Left renal pelvis (tissue), 4 donors: ENCODE measurements at regions not wholly inside any gene's neighbourhood (a gene's known extent, or its start where the extent isn't known, plus 50 kb on each side); places are given as distances from the start of the nearest gene placed in this dataset.
"Not testable (repeated sequence)": the region's sequence is repeated elsewhere in the genome, so short reads cannot be mapped to it uniquely, and the experiment has no call there.

Source experiments
- DNase-seq, 4 donors: peaks; one replicate each; pipeline ENCODE4 v3.0.0-alpha.2; 2013; ENCODE audit warnings: low read depth in 4 of 4, low spot score in 3 of 4

GRCh38 chr2:150076281-150076680, 411.2 kb downstream of the RND3 start:
- DNase-seq, result no peak

DNA sequence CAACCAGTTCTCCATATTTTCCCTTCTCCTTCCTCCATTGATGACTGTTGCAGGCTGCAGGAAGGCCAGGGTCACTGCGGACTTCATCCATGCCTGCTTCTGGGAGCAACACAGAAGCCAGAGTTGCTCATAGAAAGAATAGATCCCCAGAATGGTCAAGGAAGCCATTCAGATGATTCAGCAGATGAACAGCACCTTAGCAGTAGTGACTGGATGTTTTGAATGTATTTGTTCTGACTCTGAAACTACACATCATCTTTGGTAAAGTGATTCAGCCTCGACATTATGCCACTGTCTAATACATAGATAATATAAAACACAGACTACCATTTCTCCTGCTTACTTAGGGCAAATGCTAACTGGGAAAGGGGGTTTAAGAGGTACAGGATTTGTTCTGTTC, 411.6 kb downstream of the RND3 start:
- no peak for DNase-seq

- no peak for DNase-seq
Measured at GRCh38 chr2:150066490-150066889, 421.0 kb downstream of the RND3 start.

DNA sequence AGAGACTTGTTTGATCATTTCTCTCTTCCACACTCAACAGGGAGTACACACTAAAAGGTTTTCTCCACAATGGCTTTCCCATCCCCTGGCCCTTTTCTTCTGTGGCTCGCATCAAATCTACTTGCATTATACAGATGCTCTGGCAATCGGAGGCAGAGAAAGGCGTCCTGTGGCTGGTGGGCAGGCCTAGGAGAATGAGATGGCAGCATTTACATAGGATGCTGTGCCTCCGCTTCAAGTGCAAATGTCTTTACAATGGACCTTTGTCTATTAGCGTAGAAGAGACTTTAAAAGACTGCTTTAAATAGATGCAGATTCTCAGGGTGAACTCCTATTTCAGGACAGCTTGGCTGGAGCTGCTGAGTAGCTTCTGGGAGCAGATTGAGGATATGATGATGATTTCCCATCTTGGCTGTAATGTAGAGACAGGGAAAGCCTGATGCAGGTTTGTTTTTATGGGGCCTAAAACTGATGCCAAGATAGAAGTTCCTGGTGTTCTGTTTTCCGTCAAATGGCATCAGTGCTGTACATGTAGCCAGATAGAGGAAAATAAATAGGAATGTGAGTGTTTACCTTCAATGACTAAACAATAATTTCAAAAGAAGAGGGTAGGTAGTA, 423.4 kb downstream of the RND3 start:
- no peak for DNase-seq

GRCh38 chr2:150063432-150063889, 424.0 kb downstream of the RND3 start:
- no peak for DNase-seq

DNA sequence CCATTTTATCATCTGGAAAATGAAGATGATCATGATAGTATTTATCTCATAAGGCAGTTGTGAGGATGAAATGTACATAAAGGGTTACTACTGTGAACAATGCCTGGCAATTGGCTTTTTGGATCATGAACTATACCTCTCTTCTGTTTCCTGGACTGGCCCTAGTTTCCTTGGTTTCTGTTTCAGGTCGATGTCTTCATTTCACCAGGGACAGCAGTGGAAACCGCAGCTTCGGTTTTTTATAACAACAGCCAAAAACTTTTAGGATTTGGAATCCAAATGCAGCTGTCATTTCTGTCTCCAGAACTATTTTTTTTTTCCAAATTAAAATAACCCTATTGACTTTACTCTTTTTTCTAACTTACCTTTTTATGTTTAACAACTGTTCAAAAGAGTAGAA, 425.1 kb downstream of the RND3 start:
- no peak for DNase-seq

- DNase-seq, result no peak
Measured at GRCh38 chr2:150060341-150060740, 427.1 kb downstream of the RND3 start.

- DNase-seq, result not testable (repeated sequence)
Measured at GRCh38 chr2:150059676-150060075, 427.8 kb downstream of the RND3 start.

GRCh38 chr2:150052457-150052856, 435.0 kb downstream of the RND3 start:
- DNase-seq, result no peak

GRCh38 chr2:150051004-150051403, 436.5 kb downstream of the RND3 start:
- no peak for DNase-seq

- DNase-seq, result no peak
Measured at GRCh38 chr2:150050036-150050435, 437.4 kb downstream of the RND3 start.

- DNase-seq, result no peak
Measured at GRCh38 chr2:150047620-150048222, 439.7 kb downstream of the RND3 start.

- no peak for DNase-seq
Measured at GRCh38 chr2:150046810-150047209, 440.7 kb downstream of the RND3 start.

GRCh38 chr2:150046211-150046610, 441.3 kb downstream of the RND3 start:
- no peak for DNase-seq

- no peak for DNase-seq
Measured at GRCh38 chr2:150045601-150046000, 441.9 kb downstream of the RND3 start.

GRCh38 chr2:150043172-150043500, 444.3 kb downstream of the RND3 start:
- DNase-seq, result no peak

DNA sequence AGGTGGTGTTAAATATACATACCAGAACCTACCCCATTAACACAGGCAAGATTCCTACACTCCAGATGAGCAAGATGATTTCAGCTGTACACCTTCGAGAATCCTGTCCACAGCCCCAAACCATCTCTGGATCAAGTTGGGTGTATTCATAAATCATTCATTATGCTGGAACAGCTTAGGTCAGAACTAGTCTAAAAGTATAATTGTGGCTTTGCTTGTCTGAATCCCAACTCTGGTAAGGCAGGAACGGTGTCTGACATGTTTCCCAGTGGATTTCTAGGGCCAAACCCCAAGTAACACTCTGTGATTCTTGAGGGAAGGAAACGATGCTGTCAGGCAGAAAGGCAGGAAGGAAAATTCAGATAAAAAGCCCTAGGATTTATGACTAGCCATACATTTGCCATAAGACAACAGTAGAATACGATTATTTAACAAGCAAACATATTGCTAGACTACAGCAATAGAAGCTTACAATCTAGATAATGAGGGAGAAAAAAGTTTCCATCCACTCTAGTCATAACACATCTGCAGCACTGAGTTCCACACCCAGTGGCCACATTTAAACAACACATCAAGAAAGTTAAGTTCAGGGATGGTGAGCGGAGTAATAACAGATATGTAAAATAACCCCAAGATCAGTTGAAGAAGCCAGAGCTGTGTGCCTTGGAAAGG, 444.8 kb downstream of the RND3 start:
- no peak for DNase-seq

- DNase-seq, result no peak
Measured at GRCh38 chr2:150041722-150042425, 445.6 kb downstream of the RND3 start.

GRCh38 chr2:150036622-150037021, 449.0 kb upstream of the MMADHC start:
- DNase-seq, result no peak

DNA sequence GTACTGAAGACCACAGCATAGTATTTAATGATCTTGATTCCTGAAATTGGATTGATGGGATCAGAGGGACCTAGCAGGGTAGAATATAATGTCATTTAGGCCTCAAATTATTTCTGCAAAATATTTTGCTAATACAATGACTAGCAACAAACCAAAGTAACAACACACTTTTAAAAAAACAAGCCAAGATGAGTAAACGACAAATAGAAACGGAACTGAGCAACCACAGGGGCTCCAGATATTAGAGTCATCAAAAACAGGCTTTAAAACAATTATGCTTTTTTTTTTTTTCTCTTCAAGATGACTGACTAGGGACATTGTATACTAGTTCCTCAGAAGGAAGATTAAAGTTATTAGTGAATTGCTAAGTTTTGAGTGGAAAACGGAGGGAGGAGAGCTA, 447.1 kb upstream of the MMADHC start:
- no peak for DNase-seq

- DNase-seq, result no peak
Measured at GRCh38 chr2:150030436-150031190, 443.0 kb upstream of the MMADHC start.
